IPS-NIHi11 (cell line): ENCODE measurements at regions not wholly inside any gene's neighbourhood (a gene's known extent, or its start where the extent isn't known, plus 50 kb on each side); places are given as distances from the start of the nearest gene placed in this dataset.
"Not testable (repeated sequence)": the region's sequence is repeated elsewhere in the genome, so short reads cannot be mapped to it uniquely, and the experiment has no call there.

Source experiments
- DNase-seq: peaks from one replicate; pipeline ENCODE4 v3.0.0; 2012; ENCODE audit warnings: mixed read lengths, low spot score

GRCh38 chr10:23543691-23544380, 105.0 kb downstream of the OTUD1 start:
- no peak for DNase-seq

GRCh38 chr10:23545866-23546265, 107.0 kb downstream of the OTUD1 start:
- not testable (repeated sequence) for DNase-seq

- DNase-seq = no peak
Measured at GRCh38 chr10:23556727-23557440, 118.0 kb downstream of the OTUD1 start.

GRCh38 chr10:23557777-23558176, 118.9 kb downstream of the OTUD1 start:
- no peak for DNase-seq

- no peak for DNase-seq
Measured at GRCh38 chr10:23558361-23558799, 119.5 kb downstream of the OTUD1 start.

GRCh38 chr10:23568996-23569395, 130.1 kb downstream of the OTUD1 start:
- no peak for DNase-seq

- DNase-seq = no peak
Measured at GRCh38 chr10:23571884-23572283, 133.0 kb downstream of the OTUD1 start.

- no peak for DNase-seq
Measured at GRCh38 chr10:23581906-23582450, 143.1 kb downstream of the OTUD1 start.

GRCh38 chr10:23584396-23584795, 145.5 kb downstream of the OTUD1 start:
- DNase-seq = no peak

GRCh38 chr10:23585186-23585585, 146.3 kb downstream of the OTUD1 start:
- DNase-seq = no peak

- DNase-seq = no peak
Measured at GRCh38 chr10:23585666-23586065, 146.8 kb downstream of the OTUD1 start.

- DNase-seq = not testable (repeated sequence)
Measured at GRCh38 chr10:23595278-23595677, 156.4 kb downstream of the OTUD1 start.

- DNase-seq = no peak
Measured at GRCh38 chr10:23604613-23605012, 165.7 kb downstream of the OTUD1 start.

- DNase-seq = no peak
Measured at GRCh38 chr10:23606456-23606855, 167.6 kb downstream of the OTUD1 start.

GRCh38 chr10:23608926-23609325, 170.1 kb downstream of the OTUD1 start:
- no peak for DNase-seq

- DNase-seq = no peak
Measured at GRCh38 chr10:23610626-23611307, 171.9 kb downstream of the OTUD1 start.

GRCh38 chr10:23611308-23612029, 172.6 kb downstream of the OTUD1 start:
- no peak for DNase-seq

- DNase-seq = no peak
Measured at GRCh38 chr10:23613900-23614299, 175.0 kb downstream of the OTUD1 start.

GRCh38 chr10:23614483-23614882, 175.6 kb downstream of the OTUD1 start:
- DNase-seq = no peak

- no peak for DNase-seq
Measured at GRCh38 chr10:23630376-23630775, 191.5 kb downstream of the OTUD1 start.

GRCh38 chr10:23630885-23631284, 192.0 kb downstream of the OTUD1 start:
- no peak for DNase-seq
